Left cardiac atrium (tissue), 4 donors: ENCODE measurements at regions not wholly inside any gene's neighbourhood (a gene's known extent, or its start where the extent isn't known, plus 50 kb on each side); places are given as distances from the start of the nearest gene placed in this dataset.
"Not testable (repeated sequence)": the region's sequence is repeated elsewhere in the genome, so short reads cannot be mapped to it uniquely, and the experiment has no call there.

Source experiments
- ATAC-seq, 2 donors: fragments of 200-7000 bp; cut with Tn5 transposase; one replicate each; pipeline ENCODE4 v1.9.1; 2020; ENCODE audit warnings: mild to moderate bottlenecking in 2 of 2, moderate library complexity in 2 of 2
- DNase-seq: peaks from one replicate; pipeline ENCODE4 v3.0.0-alpha.2; 2020
- intact Hi-C, 2 donors: fragments of 100-400 bp; cut with DNase I; formaldehyde crosslinking; loops; one replicate each; pipeline versions ENCODE4 v1.14.1 to v1.15.1; 2022 to 2023
- donor health status: DM: no; HTN: yes; CAD: no.
- donor health status: DM: no; HTN: yes; CAD: no; lungs with severe emphysema.
- donor health status: DM: yes; HTN: yes; CAD: no.
- donor health status: Dilated cardiomyopathy.

DNA sequence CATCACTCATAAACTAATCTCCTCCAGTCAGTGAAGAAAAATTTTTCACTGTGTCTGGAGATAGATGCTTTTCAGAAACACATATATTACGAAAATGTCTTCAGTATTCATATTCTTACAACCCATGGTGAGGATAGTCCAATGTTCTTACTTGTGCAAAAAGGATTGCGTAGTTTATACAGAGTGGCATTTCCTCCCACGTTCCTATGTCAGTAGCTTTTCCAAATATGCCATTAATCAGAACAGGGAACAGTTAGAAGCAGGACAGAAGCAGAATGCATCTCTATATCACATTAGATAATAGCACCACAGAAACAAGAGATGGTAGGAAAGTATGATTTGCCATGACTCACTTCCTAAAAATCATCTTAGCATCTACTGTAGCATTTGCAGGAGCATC, 282.9 kb downstream of the SLITRK5 start:
- DNase-seq, result no peak
- ATAC-seq, result no peak
- intact Hi-C loops, result no loop called here

DNA sequence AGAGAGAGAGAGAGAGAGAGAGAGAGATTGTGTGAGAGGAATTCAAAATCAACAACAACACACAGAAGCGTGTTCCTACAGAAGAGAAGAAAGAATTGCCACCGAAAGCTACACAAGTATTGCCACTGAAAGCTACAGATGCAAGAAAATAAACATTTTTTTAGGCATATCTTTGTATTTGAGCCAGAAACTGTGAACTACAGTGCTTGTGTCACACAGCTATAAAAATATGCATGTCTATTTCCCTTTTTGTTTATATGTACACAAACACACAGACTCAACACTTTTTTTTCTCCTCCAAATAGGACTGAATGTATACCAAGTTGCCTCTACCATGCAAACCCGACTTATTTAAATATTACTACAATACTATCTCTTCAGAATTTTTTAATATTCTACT, 290.4 kb downstream of the SLITRK5 start:
- ATAC-seq (no peak), DNase-seq (no peak)
- intact Hi-C loops, result no loop called here

DNA sequence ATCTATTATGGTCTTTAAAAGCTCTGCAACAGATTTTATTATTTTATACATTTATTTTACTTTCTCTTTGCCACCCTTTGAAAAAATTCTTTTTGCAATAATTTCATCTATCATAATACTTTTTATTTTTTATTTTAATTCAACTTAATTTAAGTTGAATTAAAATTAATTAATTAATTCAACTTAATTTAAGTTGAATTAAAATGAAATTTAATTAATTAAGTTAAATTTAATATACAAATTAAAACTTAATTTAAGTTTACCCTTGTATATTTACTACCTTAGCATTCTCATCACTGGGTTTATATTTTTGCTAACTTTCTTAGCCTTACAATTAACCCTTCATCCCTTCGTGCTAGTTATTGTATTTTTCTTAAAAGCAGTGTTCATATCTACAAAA, 301.4 kb downstream of the SLITRK5 start:
- DNase-seq, result no peak
- intact Hi-C loops, result no loop called here
- ATAC-seq, result no peak

DNA sequence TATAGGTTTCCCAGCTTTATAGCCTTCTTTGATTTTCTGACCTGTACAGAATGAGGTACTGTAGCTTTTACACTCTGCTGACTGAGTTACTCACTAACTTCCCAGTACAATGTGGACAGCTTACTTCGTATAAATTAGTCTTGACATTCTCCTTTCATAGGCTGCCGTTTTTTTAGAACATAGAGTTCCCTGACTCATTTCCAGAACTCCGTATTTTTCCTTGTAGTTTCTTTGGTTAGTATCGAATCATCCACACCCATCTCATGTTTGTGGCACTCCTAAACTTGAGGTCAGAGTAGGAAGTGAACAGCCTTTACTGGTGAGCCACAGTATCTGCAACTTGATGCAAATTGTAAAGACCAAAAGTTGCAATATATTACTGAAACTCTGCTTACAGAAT, 303.9 kb downstream of the SLITRK5 start:
- intact Hi-C loops, result no loop called here
- DNase-seq, result no peak
- ATAC-seq, result no peak

DNA sequence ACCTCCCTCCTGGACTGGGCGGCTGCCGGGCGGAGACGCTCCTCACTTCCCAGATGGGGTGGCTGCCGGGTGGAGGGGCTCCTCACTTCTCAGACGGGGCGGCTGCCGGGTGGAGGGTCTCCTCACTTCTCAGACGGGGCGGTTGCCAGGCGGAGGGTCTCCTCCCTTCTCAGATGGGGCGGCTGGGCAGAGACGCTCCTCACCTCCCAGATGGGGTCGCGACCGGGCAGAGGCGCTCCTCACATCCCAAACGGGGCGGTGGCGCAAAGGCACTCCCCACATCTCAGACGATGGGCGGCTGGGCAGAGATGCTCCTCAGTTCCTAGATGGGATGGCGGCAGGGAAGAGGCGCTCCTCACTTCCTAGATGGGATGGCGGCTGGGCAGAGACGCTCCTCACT, 305.5 kb downstream of the SLITRK5 start:
- ATAC-seq, DNase-seq, intact Hi-C loops: not testable (repeated sequence)

DNA sequence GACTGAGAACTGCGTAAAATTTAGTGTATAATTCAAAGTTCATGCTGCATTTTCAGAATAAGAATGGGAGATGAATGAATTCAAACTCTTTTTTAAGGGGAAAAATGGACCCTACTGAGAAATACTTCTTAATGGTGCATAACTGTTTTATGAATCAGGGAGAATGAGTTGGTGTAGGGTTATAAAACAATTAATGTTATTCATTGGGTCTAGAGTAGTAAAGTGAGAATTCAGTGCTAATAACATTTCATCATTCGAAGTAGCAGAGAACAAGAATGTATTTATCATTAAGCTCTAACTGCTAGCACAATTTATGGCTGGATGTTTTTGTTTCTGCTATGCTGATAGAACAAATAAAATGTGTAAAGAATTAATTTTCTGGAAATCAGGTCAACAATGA, 310.2 kb downstream of the SLITRK5 start:
- ATAC-seq, result no peak
- DNase-seq, result no peak
- intact Hi-C loops, result no loop called here

DNA sequence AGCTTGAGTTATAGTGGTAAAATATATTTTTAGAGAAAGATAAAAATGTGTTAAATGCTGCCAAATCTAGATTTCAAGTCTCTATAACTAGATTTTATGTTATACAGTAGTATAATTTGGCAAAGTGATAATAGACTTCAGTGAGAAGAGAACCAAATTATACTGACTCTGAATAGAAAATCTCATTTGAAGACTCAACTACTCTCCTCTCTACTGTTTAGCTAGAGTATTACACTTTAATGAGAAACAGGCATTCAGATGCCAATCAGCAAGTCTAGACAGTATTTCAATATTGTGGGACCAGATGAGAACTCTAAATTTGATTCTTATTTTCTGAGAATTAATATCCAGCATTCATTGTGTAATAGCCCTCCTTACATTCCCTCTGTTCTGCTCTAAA, 311.2 kb downstream of the SLITRK5 start:
- no peak for ATAC-seq
- no peak for DNase-seq
- intact Hi-C loops, result no loop called here

DNA sequence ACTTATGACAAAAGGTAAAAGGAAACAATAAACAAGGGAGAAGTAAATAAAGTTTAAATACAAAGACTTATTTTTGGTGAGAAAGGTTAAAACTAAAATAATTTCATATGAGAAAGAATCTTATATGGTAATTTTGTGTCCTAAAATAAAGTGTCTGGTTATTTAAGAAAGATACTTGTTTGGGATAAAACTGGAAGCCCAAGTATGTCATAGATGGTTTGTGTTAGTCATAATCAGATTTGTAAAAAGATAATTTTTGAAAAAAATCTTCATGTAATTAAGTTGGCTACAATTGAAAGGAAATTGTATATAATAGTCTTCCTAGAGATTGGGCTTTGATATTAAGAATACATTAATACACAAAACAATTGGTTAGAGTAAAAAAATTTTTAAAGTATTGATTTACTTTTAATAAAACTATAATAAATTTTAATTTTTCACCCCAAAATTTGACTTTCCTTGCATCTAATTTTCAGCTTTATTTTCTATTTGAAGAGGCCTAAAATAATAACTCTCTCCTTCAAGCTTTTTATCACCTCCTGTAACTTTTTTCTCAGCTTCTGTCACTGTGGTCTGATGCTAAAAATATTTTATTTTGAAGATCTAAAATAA, 315.6 kb downstream of the SLITRK5 start:
- DNase-seq, result no peak
- no peak for ATAC-seq

DNA sequence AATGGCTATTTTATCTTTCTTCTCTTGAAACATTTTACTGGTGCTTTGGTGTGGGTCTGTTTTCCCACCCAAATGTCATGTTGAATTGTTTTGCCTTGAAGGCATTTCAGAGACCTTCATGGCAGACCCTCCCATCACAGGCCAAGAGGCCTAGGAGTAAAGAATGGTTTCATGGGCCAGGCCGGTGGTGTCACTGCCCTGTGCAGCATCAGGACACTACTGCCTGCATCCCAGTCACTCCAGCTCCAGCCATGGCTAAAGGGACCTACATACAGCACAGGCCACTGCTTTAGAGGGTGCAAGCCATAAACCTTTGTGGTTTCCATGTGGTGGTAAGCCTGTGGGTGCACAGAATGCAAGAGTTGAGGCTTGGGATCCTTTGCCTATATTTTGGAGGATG, 326.9 kb downstream of the SLITRK5 start:
- intact Hi-C loops, result no loop called here
- ATAC-seq, result no peak
- no peak for DNase-seq

More for the DNA sequence above, 315.6 kb downstream of the SLITRK5 start:
- intact Hi-C loops, result no loop called here

DNA sequence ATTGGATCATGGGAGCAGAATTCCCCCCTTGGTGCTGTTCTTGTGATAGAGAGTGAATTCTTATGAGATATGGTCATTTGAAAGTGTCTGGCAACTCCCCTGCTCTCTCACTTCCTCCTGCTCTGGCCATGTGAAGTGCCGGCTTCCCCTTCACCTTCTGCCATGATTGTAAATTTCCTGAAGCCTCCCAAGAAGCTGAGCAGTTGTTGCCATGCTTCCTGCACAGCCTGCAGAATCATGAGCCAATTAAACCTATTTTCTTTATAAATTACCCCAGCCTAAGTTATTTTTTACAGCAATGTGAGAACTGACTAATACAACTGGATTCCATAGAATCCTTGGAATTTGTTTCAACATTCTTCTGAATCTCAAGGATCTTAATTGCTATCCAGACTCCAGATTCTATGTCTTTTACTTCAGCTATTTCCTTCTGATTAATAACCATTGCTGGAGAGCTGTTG, 328.1 kb downstream of the SLITRK5 start:
- intact Hi-C loops, result no loop called here
- no peak for ATAC-seq
- DNase-seq, result no peak

DNA sequence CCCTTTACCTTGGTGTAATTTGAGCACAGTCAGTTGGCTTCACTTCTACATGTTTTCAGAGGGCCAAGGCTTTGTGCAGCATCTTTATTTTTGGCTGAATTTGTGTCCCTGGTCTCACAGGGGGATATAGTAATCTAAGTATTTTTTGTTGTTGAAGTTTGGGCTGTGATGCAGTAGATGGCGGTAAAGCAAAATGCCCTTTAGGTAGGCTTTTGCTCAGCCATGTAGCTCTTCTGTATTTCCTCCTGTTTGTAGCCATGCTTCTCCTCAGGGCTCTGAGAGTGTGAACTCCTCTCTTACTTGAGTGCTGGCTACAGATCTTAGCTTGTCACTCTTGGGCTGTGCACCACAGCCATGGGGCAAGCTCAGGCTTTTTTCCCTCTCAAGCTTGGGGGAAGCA, 328.6 kb downstream of the SLITRK5 start:
- ATAC-seq (no peak), DNase-seq (no peak)
- intact Hi-C loops, result no loop called here

DNA sequence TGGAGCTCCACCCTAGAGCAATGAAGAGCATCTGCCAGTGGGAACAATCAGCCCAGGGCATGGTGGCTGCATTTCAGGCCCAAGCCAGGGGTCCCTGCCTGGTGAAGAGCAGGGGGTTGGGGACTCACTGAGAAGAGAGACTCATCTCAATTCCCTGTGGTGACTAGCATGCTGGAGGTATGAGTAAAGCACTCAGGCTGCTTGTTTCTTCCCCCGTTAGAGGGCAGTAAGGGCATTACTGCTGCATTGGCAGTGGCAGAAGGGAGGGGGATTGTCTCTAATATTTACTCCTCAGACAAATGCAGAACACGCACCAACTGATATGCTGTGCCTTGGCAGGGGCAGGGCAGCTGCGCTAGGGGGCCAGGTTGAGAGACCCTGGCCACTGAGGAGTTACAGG, 329.1 kb downstream of the SLITRK5 start:
- ATAC-seq, result no peak
- intact Hi-C loops, result no loop called here
- no peak for DNase-seq

DNA sequence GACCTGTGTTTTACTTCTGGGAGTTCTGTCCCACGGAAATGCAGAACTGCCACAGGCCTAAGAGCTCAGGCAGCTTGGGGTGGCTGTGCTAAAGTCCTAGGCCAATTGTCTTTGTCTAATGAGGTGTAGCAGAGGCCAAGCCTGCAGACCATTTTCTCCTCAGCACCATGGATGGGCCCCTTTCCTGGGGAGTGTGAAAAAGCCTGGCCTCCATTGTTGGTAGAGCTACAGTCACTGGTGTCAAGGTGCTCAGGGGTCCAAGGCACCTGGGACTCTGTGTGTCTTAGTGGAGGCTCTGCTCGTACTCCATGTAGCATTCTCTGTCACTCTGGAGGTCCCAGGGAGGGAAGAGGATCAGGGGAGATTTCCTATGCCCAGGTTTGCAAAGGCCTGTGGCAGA, 329.6 kb downstream of the SLITRK5 start:
- DNase-seq (no peak), ATAC-seq (no peak)
- intact Hi-C loops, result no loop called here

DNA sequence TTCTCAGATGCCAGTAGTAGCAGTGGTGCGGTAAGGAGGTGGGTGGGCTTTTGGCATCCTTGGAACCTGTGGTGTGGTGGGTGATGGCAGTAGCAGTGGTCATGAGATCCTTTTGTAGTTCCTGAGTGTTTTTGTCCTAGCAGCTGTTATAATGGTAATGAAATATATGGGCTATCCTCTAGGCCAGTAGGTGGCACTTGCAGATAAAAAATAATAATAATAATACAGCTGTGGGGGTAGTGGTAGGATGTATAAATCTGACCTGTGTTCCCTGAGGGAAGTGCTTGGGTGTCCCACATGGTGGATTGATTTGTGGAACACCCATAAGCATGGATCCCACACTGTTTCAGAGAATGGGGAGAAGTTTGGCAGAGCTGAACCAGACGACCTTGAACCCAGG, 334.0 kb downstream of the SLITRK5 start:
- no peak for ATAC-seq
- DNase-seq, result no peak
- intact Hi-C loops, result no loop called here

DNA sequence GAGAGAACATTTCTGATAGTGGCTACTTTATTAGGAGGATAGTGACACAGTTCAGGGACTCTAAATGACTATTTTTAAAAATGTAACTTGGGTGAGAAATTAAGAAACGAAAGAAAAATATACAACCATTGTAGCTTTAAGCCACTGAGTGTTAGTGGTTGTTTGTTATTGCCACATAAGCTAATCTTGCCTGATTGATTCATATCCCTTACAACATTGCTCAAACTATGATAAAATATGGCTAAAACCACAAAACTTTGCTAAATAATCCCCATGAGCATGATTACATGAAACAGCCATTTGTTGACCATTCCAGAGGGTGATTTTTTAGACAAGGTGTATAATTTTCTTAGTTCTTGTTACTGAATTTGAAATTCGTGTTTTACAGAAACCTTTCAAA, 343.4 kb downstream of the SLITRK5 start:
- ATAC-seq, result no peak
- intact Hi-C loops, result no loop called here
- DNase-seq, result no peak

DNA sequence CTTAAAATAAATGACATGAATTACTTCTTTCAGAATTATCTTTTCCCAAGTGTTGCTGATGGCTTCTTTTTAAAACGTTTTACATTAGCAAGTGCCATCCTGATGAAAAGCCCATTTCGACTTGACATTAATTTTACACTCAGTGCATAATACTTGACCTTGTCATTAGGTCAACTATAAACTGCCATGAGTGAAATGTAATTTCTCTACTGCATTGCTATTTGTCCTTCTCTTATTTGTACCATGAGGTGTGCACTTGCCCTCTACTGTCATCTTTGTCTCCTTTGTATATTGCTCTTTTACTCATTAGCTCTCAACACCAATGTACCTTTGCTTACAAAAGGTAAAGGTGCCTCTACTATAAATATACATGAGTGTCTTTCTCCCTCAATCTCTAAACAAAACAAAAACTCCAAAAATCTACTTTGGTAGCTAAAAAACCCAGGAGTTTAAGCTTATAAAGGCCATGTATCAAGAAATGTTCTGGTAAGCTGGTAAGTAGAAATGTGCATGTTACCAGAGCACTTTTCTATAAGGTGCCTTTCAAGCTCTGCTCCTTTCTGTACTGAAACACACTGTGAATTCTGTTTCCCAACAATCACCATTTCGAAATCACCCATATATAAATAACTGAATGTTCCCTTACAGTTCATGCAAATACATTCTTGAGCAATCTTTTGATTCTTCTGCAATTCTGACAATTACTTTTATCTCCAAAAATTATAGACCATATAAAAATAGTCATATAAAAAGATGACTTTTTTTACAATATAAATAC, 351.4 kb downstream of the SLITRK5 start:
- ATAC-seq (no peak), DNase-seq (no peak)
- intact Hi-C loops, result no loop called here

DNA sequence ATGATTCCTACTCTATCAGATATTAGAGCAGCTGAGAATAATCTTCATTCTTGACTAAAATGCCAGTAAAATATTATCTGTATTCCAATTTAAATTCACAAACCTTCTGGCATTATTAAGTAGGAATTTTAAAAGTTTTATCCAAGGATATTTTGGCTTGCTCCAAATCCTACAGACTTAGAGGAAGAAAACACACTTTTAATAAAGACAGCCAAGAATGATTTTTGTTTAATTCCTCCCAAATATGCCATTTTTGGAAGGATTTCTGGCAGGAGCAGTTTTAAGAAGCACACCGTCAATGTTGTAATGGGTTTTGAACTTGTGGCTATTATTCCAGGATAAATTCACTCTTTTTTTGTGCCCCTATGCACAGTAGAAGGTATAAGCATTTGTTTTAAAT, 355.1 kb downstream of the SLITRK5 start:
- DNase-seq (no peak), ATAC-seq (no peak)
- intact Hi-C loops, result no loop called here

DNA sequence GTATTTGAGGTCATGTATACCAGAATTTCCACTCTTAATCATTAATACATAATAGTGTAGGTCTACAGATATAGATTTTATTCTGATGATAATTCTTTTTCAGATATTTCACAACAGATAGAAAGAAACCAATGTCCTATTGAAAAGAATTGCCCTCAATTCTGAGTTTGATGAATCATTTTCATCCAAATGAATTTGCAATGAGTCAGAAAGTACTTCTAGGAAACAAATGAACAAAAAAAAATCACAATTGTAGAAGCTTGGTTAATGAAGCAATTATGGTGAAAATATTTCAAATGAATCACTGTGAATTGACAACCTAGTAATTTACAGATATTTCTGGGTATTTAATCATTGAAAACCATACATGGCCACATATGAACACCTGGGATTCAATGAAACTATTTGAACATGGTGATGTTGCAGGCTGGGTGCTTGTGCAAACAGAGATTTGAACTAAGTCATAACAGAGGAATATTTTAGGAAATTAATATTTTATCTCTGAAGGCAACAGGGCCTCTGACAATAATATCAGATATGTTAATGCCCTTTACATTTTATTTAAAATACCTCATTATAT, 360.9 kb downstream of the SLITRK5 start:
- ATAC-seq (no peak), DNase-seq (no peak)
- intact Hi-C loops, result no loop called here

DNA sequence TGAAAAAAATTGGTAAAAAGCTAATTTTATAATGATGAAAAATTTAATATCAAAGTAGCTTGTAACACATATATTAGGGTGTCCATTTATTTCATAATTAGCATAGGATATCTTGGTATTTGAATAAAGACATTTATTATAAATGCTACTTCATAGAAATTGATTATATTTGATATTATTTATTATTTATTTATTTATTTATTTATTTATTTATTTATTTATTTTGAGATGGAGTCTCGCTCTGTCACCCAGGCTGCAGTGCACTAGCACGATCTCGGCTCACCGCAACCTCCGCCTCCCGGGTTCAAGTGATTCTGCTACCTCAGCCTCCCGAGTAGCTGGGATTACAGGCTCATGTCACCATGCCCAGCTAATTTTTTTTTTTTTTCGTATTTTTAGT, 365.0 kb downstream of the SLITRK5 start:
- DNase-seq, ATAC-seq, intact Hi-C loops: not testable (repeated sequence)

DNA sequence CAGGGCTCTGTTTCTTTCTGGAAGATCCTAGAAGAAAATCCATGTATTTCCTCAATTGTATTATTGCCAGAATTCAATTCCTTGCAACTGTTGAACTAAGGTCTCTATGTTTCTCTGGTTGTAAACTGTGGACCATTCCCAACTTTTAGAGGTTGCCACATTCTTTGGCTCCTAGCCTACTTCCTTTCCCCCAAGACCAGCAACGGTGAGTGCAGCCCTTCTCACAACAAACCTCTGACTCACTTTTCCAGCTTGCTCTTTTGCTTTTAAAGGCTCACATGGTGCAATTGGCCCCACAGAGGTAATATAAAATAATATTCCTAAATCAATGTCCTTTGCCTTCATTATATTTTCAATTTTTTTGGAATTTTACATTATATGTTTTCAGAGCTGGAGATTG, 371.3 kb downstream of the SLITRK5 start:
- ATAC-seq (no peak), DNase-seq (no peak)
- intact Hi-C loops, result no loop called here
